Mammary epithelial cell (primary cell): ENCODE measurements at regions not wholly inside any gene's neighbourhood (a gene's known extent, or its start where the extent isn't known, plus 50 kb on each side); places are given as distances from the start of the nearest gene placed in this dataset.
"Not testable (repeated sequence)": the region's sequence is repeated elsewhere in the genome, so short reads cannot be mapped to it uniquely, and the experiment has no call there.

Source experiments
- CTCF ChIP-seq, 2 donors: IDR thresholded peaks in 1 of 2; conservative IDR thresholded peaks in 1 of 2; 2 replicates each; pipeline ENCODE4 v1.5.1; 2011 to 2012; ENCODE audit warnings: inconsistent platforms in 2 of 2, low read length in 2 of 2, mild to moderate bottlenecking in 2 of 2, control low read depth in 1 of 2, low read depth in 1 of 2; ENCODE audit not compliant: insufficient read depth in 1 of 2; ENCODE audit errors: extremely low read depth in 1 of 2
- EZH2 ChIP-seq: IDR thresholded peaks from 2 replicates; pipeline ENCODE4 v1.6.1; 2012; ENCODE audit warnings: low read length, inconsistent platforms, borderline replicate concordance

- TF ChIP-seq CTCF (conservative IDR thresholded peaks at IDR 0.05 in 1 of 2, IDR thresholded peaks at IDR 0.05 in 1 of 2; ENCODE audit: extremely low read depth in 1 of 2, insufficient read depth in 1 of 2, low read depth in 1 of 2, low read length in 2 of 2); EZH2: not testable (repeated sequence)
Measured at GRCh38 chr1:143764831-143765230, 207.0 kb downstream of the FAM72C start.
